RWPE2 (cell line): ENCODE measurements at regions not wholly inside any gene's neighbourhood (a gene's known extent, or its start where the extent isn't known, plus 50 kb on each side); places are given as distances from the start of the nearest gene placed in this dataset.

Source experiments
- ATAC-seq: fragments of 200-7000 bp; cut with Tn5 transposase; 3 replicates; pipeline ENCODE4 v1.9.1; 2021; ENCODE audit warnings: low read depth
- DNase-seq: peaks from one replicate; pipeline ENCODE4 v3.0.0-alpha.2; 2020; ENCODE audit warnings: low spot score
- H3K27ac ChIP-seq: fragments of 450-650 bp; 2 replicates; pipeline ENCODE4 v1.5.1; 2017; ENCODE audit warnings: mild to moderate bottlenecking; ENCODE audit not compliant: poor library complexity, severe bottlenecking
- H3K27me3 ChIP-seq: fragments of 250-450 bp; sonication (Bioruptor Pico); 2 replicates; pipeline ENCODE4 v1.5.1; 2021; ENCODE audit warnings: mild to moderate bottlenecking, moderate library complexity; ENCODE audit not compliant: insufficient read depth, poor library complexity, severe bottlenecking
- H3K36me3 ChIP-seq: fragments of 250-450 bp; sonication (Bioruptor Pico); 2 replicates; pipeline ENCODE4 v1.5.1; 2020; ENCODE audit warnings: low read depth, mild to moderate bottlenecking, moderate library complexity
- H3K4me1 ChIP-seq: fragments of 250-450 bp; sonication (Bioruptor Pico); 2 replicates; pipeline ENCODE4 v1.5.1; 2021; ENCODE audit warnings: mild to moderate bottlenecking, moderate library complexity; ENCODE audit not compliant: insufficient read depth, poor library complexity, severe bottlenecking
- H3K4me3 ChIP-seq: fragments of 250-450 bp; sonication (Bioruptor Pico); 2 replicates; pipeline ENCODE4 v1.5.1; 2021; ENCODE audit warnings: mild to moderate bottlenecking, moderate library complexity; ENCODE audit not compliant: severe bottlenecking
- H3K9me3 ChIP-seq: fragments of 250-450 bp; sonication (Bioruptor Pico); 2 replicates; pipeline ENCODE4 v1.5.1; 2021; ENCODE audit warnings: mild to moderate bottlenecking, moderate library complexity; ENCODE audit not compliant: severe bottlenecking
- CTCF ChIP-seq: fragments of 450-650 bp; IDR thresholded peaks from one replicate; pipeline ENCODE4 v1.5.1; 2017; ENCODE audit warnings: mild to moderate bottlenecking, moderate library complexity; ENCODE audit not compliant: poor library complexity, severe bottlenecking

DNA sequence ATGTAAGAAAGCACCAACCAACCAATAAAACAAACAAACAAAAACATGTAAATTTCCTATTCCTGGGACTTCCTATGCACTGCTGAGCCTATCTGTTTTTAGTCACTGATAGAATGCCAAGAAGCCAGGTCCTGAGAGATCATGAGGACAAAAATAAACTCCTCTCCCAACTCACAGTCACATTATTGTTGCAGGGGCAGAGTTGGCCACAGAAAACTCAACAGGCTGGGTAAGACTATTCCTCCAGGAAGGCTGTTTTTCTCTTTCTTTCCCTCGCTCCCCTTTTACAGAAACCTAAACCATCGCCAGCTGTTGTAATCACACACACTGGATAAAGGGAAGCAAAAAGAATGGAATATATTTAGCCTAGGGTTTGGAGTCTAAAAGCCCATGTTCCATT, 55.8 kb upstream of the METAP2 start:
- H3K4me1 ChIP-seq, result no peaks in the 10 kb centered on the region
- DNase-seq (no peak), ATAC-seq (no peak)
- no peak overlapping the region for H3K4me3 ChIP-seq
- no peak overlapping the region for H3K27ac ChIP-seq
- TF ChIP-seq CTCF, result no peak
- H3K9me3 ChIP-seq, result no peaks in the 10 kb centered on the region
- no peaks in the 10 kb centered on the region for H3K36me3 ChIP-seq
- H3K27me3 ChIP-seq, result no peaks in the 10 kb centered on the region
